Stomach (tissue), 4 donors: ENCODE measurements at regions not wholly inside any gene's neighbourhood (a gene's known extent, or its start where the extent isn't known, plus 50 kb on each side); places are given as distances from the start of the nearest gene placed in this dataset.

Experiments used
- CTCF ChIP-seq, 7 experiments: fragments of 450-650 bp in 4 of 7; fragments of 200-600 bp in 3 of 7; sonication (generic) in 3 of 7; IDR thresholded peaks; one replicate each; pipeline ENCODE4 v1.5.1; 2016 to 2019; ENCODE audit warnings: antibody characterized with exemption in 7 of 7, control low read depth in 2 of 7, mild to moderate bottlenecking in 1 of 7
- POLR2A ChIP-seq, 4 donors: fragments of 450-650 bp; IDR thresholded peaks; one replicate each; pipeline ENCODE4 v1.6.1; 2016; ENCODE audit warnings: antibody characterized with exemption in 4 of 4, control low read depth in 2 of 4, mild to moderate bottlenecking in 1 of 4, moderate library complexity in 1 of 4
- POLR2AphosphoS5 ChIP-seq, 3 donors: sonication (generic); formaldehyde crosslinking; IDR thresholded peaks; one replicate each; pipeline ENCODE4 v1.6.1; 2016; ENCODE audit warnings: antibody characterized with exemption in 3 of 3

- TF ChIP-seq POLR2AphosphoS5 (IDR thresholded peaks at IDR 0.05), result no peak
- TF ChIP-seq POLR2A (IDR thresholded peaks at IDR 0.05), result no peak
- TF ChIP-seq CTCF (IDR thresholded peaks at IDR 0.05), result no peak
These were observed 864.3 kb upstream of the SOX11 start for GRCh38 chr2:4827836-4828235.
